ENCODE measurements at regions not wholly inside any gene's neighbourhood (a gene's known extent, or its start where the extent isn't known, plus 50 kb on each side); places are given as distances from the start of the nearest gene placed in this dataset.

DNA sequence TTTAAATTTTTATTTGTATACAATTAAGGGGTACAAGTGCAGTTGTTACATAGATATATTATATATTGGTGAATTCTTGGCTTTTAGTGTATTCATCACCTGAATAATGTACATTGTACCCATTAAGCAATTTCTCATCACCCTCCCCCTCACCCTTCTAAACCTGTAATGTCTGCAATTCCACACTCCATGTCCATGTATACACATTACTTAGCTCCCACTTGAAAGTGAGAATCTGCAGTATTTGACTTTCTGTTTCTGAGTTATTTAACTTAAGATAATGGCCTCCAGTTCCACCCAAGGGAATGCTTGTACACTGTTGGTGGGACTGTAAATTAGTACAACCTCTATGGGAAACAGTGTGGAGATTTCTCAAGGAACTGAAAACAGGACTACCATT lies 383.2 kb upstream of the KCNMB2 start:
- TF ChIP-seq POLR2A (IDR thresholded peaks at IDR 0.05): no peak
- TF ChIP-seq, protein P1, sequence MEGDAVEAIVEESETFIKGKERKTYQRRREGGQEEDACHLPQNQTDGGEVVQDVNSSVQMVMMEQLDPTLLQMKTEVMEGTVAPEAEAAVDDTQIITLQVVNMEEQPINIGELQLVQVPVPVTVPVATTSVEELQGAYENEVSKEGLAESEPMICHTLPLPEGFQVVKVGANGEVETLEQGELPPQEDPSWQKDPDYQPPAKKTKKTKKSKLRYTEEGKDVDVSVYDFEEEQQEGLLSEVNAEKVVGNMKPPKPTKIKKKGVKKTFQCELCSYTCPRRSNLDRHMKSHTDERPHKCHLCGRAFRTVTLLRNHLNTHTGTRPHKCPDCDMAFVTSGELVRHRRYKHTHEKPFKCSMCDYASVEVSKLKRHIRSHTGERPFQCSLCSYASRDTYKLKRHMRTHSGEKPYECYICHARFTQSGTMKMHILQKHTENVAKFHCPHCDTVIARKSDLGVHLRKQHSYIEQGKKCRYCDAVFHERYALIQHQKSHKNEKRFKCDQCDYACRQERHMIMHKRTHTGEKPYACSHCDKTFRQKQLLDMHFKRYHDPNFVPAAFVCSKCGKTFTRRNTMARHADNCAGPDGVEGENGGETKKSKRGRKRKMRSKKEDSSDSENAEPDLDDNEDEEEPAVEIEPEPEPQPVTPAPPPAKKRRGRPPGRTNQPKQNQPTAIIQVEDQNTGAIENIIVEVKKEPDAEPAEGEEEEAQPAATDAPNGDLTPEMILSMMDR (IDR thresholded peaks at IDR 0.05): no peak
- TF ChIP-seq POLR2AphosphoS5 (IDR thresholded peaks at IDR 0.05): no peak

Data from breast epithelium (tissue), 3 donors.